HCT116 (cell line): ENCODE measurements at regions not wholly inside any gene's neighbourhood (a gene's known extent, or its start where the extent isn't known, plus 50 kb on each side); places are given as distances from the start of the nearest gene placed in this dataset.
"Not testable (repeated sequence)": the region's sequence is repeated elsewhere in the genome, so short reads cannot be mapped to it uniquely, and the experiment has no call there.

Source experiments
- CBX3 ChIP-seq: IDR thresholded peaks from 2 replicates; pipeline ENCODE4 v1.6.1; 2012; ENCODE audit warnings: low read depth
- EGR1 ChIP-seq: IDR thresholded peaks from 2 replicates; pipeline ENCODE4 v1.6.1; 2012; ENCODE audit warnings: low read depth
- EZH2phosphoT487 ChIP-seq: fragments of 200-600 bp; IDR thresholded peaks from 2 replicates; pipeline ENCODE4 v1.6.1; 2018; ENCODE audit warnings: antibody characterized with exemption, borderline replicate concordance
- POLR2A ChIP-seq: IDR thresholded peaks from 2 replicates; pipeline ENCODE4 v1.7.0; 2011; ENCODE audit warnings: borderline replicate concordance; ENCODE audit not compliant: insufficient read depth, insufficient read length; ENCODE audit errors: extremely low read depth
- POLR2AphosphoS5 ChIP-seq: IDR thresholded peaks from 2 replicates; pipeline ENCODE4 v1.6.1; 2011; ENCODE audit warnings: mild to moderate bottlenecking, low read depth, low read length, moderate library complexity
- SP1 ChIP-seq: IDR thresholded peaks from 2 replicates; pipeline ENCODE4 v1.6.1; 2012; ENCODE audit warnings: low read depth
- SRF ChIP-seq: IDR thresholded peaks from 2 replicates; pipeline ENCODE4 v1.6.1; 2012; ENCODE audit warnings: low read depth
- YY1 ChIP-seq: IDR thresholded peaks from 2 replicates; pipeline ENCODE4 v1.6.1; 2011; ENCODE audit warnings: low read length, low read depth, moderate library complexity, mild to moderate bottlenecking; ENCODE audit not compliant: insufficient replicate concordance; ENCODE audit errors: extremely low read depth
- TF ChIP-seq, protein P1 (sequence below), 3 experiments: fragments of 200-600 bp in 1 of 3; sonication (generic) in 1 of 3; IDR thresholded peaks in 2 of 3; conservative IDR thresholded peaks in 1 of 3; 2 replicates each; pipeline ENCODE4 v1.5.1; 2012 to 2017; ENCODE audit warnings: low read depth in 2 of 3, low read length in 2 of 3, antibody characterized with exemption in 1 of 3, borderline replicate concordance in 1 of 3, control low read depth in 1 of 3, mild to moderate bottlenecking in 1 of 3, mixed read lengths in 1 of 3, mixed run types in 1 of 3, moderate library complexity in 1 of 3; ENCODE audit not compliant: insufficient read depth in 1 of 3
- TF ChIP-seq, protein P2 (sequence below): IDR thresholded peaks from 2 replicates; pipeline ENCODE4 v1.6.1; 2012; ENCODE audit warnings: low read depth
- TF ChIP-seq, protein P3 (sequence below): IDR thresholded peaks from 2 replicates; pipeline ENCODE4 v1.6.1; 2011; ENCODE audit warnings: mild to moderate bottlenecking, low read length, moderate library complexity; ENCODE audit not compliant: insufficient replicate concordance; ENCODE audit errors: extremely low read depth
- TF ChIP-seq, protein P4 (sequence below): IDR thresholded peaks from 2 replicates; pipeline ENCODE4 v1.6.1; 2012
- TF ChIP-seq, protein P5 (sequence below): IDR thresholded peaks from 2 replicates; pipeline ENCODE4 v1.6.1; 2012

DNA sequence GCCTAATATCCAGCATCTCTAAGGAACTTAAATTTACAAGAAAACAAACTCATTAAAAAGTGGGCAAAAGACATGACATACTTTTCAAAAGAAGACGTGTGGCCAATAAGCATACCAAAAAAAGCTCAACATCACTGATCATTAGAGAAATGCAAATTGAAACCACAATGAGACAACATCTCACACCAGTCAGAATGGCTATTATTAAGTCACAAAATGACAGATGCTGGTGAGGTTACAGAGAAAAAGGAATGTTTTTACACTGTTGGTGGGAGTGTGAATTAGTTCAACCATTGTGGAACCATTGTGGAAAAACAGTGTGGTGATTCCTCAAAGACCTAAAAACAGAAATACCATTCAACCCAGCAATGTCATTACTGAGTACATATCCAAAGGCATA, 83.5 kb upstream of the RBMS1 start:
- TF ChIP-seq, protein P1, sequence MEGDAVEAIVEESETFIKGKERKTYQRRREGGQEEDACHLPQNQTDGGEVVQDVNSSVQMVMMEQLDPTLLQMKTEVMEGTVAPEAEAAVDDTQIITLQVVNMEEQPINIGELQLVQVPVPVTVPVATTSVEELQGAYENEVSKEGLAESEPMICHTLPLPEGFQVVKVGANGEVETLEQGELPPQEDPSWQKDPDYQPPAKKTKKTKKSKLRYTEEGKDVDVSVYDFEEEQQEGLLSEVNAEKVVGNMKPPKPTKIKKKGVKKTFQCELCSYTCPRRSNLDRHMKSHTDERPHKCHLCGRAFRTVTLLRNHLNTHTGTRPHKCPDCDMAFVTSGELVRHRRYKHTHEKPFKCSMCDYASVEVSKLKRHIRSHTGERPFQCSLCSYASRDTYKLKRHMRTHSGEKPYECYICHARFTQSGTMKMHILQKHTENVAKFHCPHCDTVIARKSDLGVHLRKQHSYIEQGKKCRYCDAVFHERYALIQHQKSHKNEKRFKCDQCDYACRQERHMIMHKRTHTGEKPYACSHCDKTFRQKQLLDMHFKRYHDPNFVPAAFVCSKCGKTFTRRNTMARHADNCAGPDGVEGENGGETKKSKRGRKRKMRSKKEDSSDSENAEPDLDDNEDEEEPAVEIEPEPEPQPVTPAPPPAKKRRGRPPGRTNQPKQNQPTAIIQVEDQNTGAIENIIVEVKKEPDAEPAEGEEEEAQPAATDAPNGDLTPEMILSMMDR (IDR thresholded peaks at IDR 0.05 in 2 of 3, conservative IDR thresholded peaks at IDR 0.05 in 1 of 3; ENCODE audit: borderline replicate concordance in 1 of 3, insufficient read depth in 1 of 3, low read depth in 2 of 3, low read length in 2 of 3): not testable (repeated sequence)
- not testable (repeated sequence) for TF ChIP-seq EZH2phosphoT487, POLR2A, POLR2AphosphoS5, CBX3, EGR1, YY1, SRF, SP1
- TF ChIP-seq, protein P2, sequence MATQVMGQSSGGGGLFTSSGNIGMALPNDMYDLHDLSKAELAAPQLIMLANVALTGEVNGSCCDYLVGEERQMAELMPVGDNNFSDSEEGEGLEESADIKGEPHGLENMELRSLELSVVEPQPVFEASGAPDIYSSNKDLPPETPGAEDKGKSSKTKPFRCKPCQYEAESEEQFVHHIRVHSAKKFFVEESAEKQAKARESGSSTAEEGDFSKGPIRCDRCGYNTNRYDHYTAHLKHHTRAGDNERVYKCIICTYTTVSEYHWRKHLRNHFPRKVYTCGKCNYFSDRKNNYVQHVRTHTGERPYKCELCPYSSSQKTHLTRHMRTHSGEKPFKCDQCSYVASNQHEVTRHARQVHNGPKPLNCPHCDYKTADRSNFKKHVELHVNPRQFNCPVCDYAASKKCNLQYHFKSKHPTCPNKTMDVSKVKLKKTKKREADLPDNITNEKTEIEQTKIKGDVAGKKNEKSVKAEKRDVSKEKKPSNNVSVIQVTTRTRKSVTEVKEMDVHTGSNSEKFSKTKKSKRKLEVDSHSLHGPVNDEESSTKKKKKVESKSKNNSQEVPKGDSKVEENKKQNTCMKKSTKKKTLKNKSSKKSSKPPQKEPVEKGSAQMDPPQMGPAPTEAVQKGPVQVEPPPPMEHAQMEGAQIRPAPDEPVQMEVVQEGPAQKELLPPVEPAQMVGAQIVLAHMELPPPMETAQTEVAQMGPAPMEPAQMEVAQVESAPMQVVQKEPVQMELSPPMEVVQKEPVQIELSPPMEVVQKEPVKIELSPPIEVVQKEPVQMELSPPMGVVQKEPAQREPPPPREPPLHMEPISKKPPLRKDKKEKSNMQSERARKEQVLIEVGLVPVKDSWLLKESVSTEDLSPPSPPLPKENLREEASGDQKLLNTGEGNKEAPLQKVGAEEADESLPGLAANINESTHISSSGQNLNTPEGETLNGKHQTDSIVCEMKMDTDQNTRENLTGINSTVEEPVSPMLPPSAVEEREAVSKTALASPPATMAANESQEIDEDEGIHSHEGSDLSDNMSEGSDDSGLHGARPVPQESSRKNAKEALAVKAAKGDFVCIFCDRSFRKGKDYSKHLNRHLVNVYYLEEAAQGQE: not testable (repeated sequence)
- TF ChIP-seq, protein P3, sequence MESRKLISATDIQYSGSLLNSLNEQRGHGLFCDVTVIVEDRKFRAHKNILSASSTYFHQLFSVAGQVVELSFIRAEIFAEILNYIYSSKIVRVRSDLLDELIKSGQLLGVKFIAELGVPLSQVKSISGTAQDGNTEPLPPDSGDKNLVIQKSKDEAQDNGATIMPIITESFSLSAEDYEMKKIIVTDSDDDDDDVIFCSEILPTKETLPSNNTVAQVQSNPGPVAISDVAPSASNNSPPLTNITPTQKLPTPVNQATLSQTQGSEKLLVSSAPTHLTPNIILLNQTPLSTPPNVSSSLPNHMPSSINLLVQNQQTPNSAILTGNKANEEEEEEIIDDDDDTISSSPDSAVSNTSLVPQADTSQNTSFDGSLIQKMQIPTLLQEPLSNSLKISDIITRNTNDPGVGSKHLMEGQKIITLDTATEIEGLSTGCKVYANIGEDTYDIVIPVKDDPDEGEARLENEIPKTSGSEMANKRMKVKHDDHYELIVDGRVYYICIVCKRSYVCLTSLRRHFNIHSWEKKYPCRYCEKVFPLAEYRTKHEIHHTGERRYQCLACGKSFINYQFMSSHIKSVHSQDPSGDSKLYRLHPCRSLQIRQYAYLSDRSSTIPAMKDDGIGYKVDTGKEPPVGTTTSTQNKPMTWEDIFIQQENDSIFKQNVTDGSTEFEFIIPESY: not testable (repeated sequence)
- TF ChIP-seq, protein P4, sequence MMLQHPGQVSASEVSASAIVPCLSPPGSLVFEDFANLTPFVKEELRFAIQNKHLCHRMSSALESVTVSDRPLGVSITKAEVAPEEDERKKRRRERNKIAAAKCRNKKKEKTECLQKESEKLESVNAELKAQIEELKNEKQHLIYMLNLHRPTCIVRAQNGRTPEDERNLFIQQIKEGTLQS: not testable (repeated sequence)
- TF ChIP-seq, protein P5, sequence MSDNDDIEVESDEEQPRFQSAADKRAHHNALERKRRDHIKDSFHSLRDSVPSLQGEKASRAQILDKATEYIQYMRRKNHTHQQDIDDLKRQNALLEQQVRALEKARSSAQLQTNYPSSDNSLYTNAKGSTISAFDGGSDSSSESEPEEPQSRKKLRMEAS: not testable (repeated sequence)
